ENCODE measurements at regions not wholly inside any gene's neighbourhood (a gene's known extent, or its start where the extent isn't known, plus 50 kb on each side); places are given as distances from the start of the nearest gene placed in this dataset.
A peak's percentile ranks its signal among the peaks of the same experiment; 100 is the strongest.

DNA sequence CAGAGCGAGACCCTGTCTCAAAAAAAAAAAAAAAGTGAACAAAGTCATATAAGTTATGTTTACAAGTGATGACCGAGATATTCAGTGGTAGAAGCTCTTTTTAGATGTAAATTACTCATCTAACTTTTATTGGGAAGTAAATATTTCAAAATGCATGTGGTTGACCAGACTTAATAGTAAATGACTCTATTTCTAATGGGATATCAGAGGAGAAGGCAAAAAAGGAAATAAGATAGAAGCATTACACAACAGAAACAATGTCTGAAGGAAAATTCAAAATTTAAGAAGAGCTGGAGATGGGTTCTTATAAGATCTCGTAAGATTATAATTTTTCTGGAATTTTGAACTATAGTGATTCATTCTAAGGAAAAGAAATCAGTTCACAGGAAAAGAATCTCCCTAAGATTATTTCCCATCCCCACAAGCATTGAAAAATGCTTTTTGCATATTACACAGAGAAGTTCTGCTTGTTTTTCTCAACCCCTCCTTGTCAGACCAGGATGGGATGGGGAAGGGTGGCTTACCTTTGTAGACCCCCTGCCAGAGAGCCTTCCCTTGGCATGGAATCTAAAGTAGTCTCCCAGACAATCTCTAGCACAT is 63.1 kb upstream of the STK38L start:
- no peak for DNase-seq

DNA sequence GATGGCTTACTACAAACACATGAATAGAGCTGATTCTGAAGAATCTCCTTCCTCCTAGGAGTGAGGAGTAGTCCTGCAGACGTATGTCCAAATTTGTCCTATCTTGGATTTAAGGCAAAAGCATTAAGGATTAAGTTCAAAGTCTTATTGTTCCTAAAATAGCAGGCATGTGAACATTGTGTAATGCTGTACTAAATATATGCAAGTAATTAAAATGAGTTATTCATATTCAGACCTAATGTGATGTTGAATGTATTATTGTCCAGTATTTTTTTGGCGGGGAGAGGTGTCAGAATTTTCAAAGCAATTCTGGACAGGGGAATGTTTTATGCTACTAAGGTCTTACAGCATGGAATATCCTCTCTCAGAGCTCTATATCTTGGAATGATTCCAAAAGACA is 60.7 kb upstream of the STK38L start:
- no peak for DNase-seq

DNA sequence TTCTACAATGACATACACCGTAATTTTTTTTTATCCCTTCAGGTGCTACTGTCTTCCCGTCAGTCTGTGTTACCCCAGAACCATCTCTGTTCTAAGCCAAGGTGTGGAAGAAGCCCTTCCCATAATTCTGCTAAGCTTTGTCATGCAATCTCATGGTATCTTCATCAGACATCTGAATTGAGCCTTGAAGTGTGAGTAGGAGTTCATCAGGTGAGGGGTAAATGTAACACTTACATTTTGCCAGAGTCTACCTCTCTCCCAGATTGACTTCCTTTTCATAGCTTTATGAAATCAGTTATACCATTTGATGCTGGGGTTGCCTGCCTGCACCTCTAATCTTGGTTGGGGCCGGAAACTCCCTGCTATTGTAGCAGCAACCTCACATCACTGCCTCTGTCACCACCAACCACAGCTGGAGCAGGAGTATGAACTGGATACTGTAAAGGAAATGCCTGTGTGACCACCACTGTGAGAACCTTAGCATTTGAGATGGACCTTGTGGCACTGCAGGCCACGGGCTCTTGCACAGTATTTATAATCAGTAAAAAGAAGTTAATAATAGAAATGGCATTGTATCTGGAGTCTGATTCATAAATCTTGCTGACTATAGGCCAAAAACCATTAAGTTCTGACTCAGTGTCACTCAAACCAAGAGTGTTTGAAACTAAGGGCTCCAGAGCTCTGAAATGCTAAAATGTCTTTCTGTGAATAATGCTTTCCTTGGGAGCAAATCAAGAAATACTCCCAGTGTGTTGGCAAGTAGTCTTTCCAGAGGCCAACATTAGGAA is 58.7 kb upstream of the STK38L start:
- peak in 1 of 2 donors; percentile 30 for DNase-seq

GRCh38 chr12:27186022-27186839 is 57.9 kb upstream of the STK38L start:
- DNase-seq, result no peak

- no peak for DNase-seq
Observed at GRCh38 chr12:27187697-27188096, 56.4 kb upstream of the STK38L start.

DNA sequence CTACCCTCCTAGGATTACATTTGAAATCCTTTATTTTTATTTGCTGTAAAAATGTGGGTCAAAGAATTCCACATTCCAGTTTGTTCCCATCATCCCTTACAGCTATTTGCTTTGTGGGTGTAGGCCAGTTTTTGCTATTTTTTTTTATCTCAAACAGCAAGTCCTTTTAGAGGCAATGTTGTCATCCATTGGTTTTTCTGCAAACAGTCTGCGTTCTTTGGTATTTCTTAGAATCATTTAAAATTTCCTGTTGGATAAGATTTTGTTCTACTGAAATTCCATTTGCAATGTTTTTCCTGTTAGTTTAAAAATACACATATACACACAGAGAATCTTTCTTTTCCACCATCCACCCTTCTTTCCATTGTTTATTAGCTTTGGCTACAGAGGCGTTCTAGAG is 53.3 kb upstream of the STK38L start:
- DNase-seq, result no peak

DNA sequence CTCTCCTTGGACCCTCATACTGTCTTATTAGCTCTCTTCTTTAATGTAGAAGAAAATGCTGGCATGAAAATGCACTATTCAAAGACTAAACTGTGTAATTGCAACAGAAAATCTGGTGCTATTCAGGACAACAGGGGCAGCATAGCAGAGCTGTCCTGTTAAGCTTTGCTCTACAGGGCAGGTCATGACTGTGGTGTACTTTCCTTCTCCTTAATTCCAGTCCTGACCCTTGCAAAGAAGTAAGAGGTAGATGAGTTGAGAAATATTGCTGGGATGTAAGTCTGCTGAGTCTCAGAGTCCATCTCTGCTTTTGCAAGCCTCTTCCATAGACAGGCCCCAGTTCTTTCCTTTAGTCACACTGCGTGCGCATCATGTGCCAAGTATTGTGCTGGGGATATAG is 52.6 kb upstream of the STK38L start:
- no peak for DNase-seq

DNA sequence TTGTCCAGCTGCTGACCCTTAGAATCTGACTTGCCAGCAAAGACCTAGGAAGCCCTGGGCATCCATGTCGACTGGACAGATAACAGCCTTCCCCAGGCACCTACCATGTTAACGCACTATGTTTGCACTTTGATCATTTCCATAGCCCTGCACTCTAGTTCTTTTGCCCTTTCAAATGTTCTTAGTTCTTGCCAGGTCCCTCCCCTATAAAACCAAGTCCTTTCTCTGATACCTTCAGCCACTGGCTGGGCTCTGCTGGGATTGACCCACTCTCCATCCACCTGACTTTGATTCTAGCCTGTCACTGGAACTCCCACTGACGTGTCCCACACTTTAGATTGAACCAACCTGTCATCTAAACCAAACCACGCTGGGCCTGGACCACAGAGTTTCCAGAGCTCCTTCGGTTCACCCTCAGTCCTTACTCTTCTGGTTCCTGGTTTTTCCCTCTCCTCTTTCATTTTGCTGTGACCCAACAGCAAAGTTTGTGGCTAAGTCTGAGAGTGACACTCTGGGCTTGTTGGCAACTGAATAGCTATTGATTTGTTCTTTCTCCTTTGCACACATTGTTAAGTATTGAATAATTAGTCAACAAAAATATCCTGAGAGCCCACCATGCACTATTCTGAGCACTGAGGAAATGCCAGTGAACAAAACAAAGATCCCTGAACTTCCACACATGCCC is 51.8 kb upstream of the STK38L start:
- DNase-seq, result no peak

- DNase-seq, result no peak
Observed at GRCh38 chr12:27193106-27193505, 51.0 kb upstream of the STK38L start.

GRCh38 chr12:27193854-27194544 is 50.1 kb upstream of the STK38L start:
- no peak for DNase-seq
